ENCODE measurements at regions not wholly inside any gene's neighbourhood (a gene's known extent, or its start where the extent isn't known, plus 50 kb on each side); places are given as distances from the start of the nearest gene placed in this dataset.

DNA sequence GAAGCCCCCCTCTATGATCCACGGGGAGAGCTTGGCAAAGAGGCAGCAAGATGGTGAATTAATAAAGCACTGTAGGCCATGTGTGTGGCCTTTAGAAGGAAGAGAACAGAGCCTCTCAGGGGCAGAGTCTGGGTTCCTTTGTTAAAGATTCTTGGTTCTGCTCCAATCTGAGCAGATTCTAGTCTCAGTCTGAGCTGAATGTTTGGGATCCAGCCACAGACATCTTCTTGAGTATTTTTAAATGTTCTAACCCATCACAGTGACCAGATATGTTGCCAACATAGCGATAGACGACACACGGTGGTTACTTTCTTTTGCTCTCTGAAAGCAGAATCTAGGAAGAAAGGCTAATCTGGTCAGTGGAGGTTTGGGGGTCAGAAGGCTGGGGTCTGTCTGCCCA, 147.5 kb upstream of the GPR12 start:
- DNase-seq (ENCODE audit: low read depth, low spot score) = no peak
- peaks cover 3% of the 10 kb centered on the region for H3K27me3 Mint-ChIP-seq (ENCODE audit: low read depth)

DNA sequence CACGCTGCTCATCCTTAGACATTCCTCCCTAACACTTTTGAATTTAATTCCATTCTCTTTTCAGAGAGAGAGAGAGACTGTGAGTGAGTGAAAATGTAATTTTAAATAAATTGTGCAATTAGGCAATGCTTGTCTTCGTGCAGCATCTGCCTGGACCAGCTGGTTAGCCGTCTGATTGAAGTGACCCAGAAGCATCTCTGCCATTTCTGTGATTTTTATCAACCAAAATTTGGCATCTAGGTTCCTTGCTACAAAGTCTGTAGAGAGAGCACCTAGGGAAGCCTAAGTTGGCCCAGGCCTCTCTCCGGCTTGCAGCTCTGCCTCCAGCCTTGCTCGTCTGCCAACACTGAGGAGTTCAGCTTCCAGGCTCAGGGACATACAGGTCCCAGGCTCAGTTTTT, 138.6 kb upstream of the GPR12 start:
- Mint-ChIP-seq H3K27ac (ENCODE audit: unreplicated experiment) (no peak overlapping the region), H3K4me1 (peaks cover 28% of the 10 kb centered on the region)
- no peak for TF ChIP-seq CTCF (conservative IDR thresholded peaks at IDR 0.05)

More for the DNA sequence above, 147.5 kb upstream of the GPR12 start:
- H3K9me3 Mint-ChIP-seq = peaks cover 2% of the 10 kb centered on the region
- H3K4me1 Mint-ChIP-seq = peaks cover 5% of the 10 kb centered on the region
- H3K27ac Mint-ChIP-seq (ENCODE audit: unreplicated experiment) = no peak overlapping the region
- TF ChIP-seq CTCF (conservative IDR thresholded peaks at IDR 0.05) = no peak
- no peaks in the 10 kb centered on the region for H3K36me3 Mint-ChIP-seq (ENCODE audit: low read depth)
- no peak overlapping the region for H3K4me3 Mint-ChIP-seq

DNA sequence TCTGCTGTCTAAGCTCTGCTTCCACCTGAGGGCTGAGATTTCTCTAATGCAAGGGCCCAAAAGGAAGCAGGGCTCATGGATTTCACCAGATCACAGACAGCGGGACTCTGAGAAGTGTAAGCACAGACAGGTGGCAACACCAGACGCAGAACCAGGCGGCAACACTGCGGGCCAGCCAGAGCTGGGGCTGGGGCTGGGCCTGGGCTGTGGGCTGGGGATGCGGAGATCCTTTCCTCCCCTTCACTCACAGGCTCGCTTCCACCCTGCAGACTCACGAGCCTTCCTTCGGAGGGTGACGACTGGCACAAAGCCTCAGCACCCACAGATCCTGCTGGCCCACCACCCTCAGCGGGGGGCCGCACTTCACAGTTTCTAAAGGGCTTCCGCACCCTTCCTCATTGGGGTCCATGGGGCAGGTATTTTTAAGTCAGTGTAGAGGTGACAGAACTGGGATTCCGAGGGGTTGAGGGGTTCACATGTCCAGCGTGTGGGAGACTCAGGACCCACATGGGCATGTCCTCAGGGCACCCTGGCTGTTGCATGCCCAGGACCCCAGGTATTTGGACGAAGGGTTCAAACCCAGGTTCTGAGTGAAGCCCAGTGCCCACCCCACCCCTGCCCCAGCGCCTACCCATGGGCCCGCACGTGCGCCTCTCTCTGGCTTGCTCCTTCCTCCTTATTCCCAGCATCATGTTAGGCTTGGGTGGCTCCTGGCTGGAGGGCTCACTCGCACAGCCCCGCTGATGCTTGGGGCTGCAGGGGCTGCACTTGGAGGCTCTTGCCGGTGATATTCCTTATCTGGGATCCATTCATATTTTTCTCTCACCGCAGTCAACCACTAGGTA, 137.3 kb upstream of the GPR12 start:
- Mint-ChIP-seq H3K4me1 (peaks cover 28% of the 10 kb centered on the region), H3K4me3 (no peak overlapping the region), H3K9me3 (no peaks in the 10 kb centered on the region), H3K27ac (ENCODE audit: unreplicated experiment) (peak overlapping the region; percentile 86), H3K27me3 (ENCODE audit: low read depth) (no peaks in the 10 kb centered on the region), H3K36me3 (ENCODE audit: low read depth) (no peaks in the 10 kb centered on the region)
- DNase-seq (ENCODE audit: low read depth, low spot score) = no peak
- TF ChIP-seq CTCF (conservative IDR thresholded peaks at IDR 0.05) = no peak

More for the DNA sequence above, 138.6 kb upstream of the GPR12 start:
- no peak for DNase-seq (ENCODE audit: low read depth, low spot score)
- Mint-ChIP-seq H3K4me3 (peak overlapping the region; percentile 28), H3K27me3 (ENCODE audit: low read depth) (no peaks in the 10 kb centered on the region), H3K36me3 (ENCODE audit: low read depth) (no peaks in the 10 kb centered on the region), H3K9me3 (peaks cover 2% of the 10 kb centered on the region)

DNA sequence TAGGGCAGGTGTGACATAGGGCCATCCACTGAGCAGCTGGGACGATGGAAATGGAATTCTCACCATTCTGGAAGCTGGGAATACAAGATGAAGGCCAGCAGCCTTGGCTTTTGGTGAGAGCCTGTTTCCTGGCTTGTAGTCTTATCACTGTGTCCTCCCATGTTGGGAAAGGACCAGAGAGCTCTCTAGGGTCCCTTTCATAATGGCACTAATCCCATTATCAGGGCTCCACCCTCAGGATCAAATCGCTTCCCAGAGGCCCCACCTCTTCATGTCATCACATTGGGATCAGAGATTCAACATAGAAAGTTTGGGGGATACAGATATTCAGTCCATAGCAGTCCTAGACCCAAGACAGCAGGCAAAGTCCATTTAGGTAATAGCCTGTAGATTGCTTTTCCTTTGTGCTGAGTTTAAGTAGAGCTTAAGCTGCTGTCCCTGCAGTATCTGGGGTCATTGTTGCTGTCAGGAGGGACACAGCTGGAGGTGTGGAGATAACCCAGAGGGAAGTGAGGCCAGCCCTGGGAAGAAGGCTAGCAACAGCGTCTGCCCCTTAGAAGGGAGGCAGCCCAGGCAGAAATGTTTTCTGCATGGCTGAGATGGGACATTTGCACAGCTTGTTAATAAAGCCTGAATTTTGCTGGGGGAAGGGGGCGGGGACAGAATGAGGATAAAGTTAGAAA, 136.5 kb upstream of the GPR12 start:
- no peaks in the 10 kb centered on the region for H3K9me3 Mint-ChIP-seq
- H3K4me3 Mint-ChIP-seq = no peak overlapping the region
- H3K4me1 Mint-ChIP-seq = peaks cover 28% of the 10 kb centered on the region
- DNase-seq (ENCODE audit: low read depth, low spot score) = no peak
- TF ChIP-seq CTCF (conservative IDR thresholded peaks at IDR 0.05) = no peak
- H3K27ac Mint-ChIP-seq (ENCODE audit: unreplicated experiment) = peak overlapping the region; percentile 86
- H3K27me3 Mint-ChIP-seq (ENCODE audit: low read depth) = no peaks in the 10 kb centered on the region
- no peaks in the 10 kb centered on the region for H3K36me3 Mint-ChIP-seq (ENCODE audit: low read depth)

GRCh38 chr13:26895808-26896466, 135.4 kb upstream of the GPR12 start:
- DNase-seq (ENCODE audit: low read depth, low spot score) = no peak
- Mint-ChIP-seq H3K9me3 (no peaks in the 10 kb centered on the region), H3K27ac (ENCODE audit: unreplicated experiment) (no peak overlapping the region), H3K27me3 (ENCODE audit: low read depth) (no peaks in the 10 kb centered on the region), H3K36me3 (ENCODE audit: low read depth) (no peaks in the 10 kb centered on the region), H3K4me1 (peaks cover 27% of the 10 kb centered on the region), H3K4me3 (no peak overlapping the region)
- no peak for TF ChIP-seq CTCF (conservative IDR thresholded peaks at IDR 0.05)
